Endothelial cell of umbilical vein (primary cell): ENCODE measurements at regions not wholly inside any gene's neighbourhood (a gene's known extent, or its start where the extent isn't known, plus 50 kb on each side); places are given as distances from the start of the nearest gene placed in this dataset.

Experiments used
- BruUV-seq: library from RNA; stranded (reverse); fragments of 400-500 nt; replicated peaks from 2 replicates; lab custom pipeline; 2021; lab: Mats Ljungman, UMichigan
- CTCF ChIA-PET: fragments of 300-600, 350-600 bp; sonication (Branson Sonifier 250); formaldehyde crosslinking; loops from one replicate; lab custom pipeline; 2021; ENCODE audit warnings: antibody characterized with exemption, inconsistent platforms; lab: Charles Lee
- POLR2A ChIA-PET: fragments of 300-600, 350-600 bp; sonication (Branson Sonifier 250); formaldehyde crosslinking; loops from one replicate; lab custom pipeline; 2021; ENCODE audit warnings: antibody characterized with exemption, inconsistent platforms; lab: Charles Lee
- DNase-seq: peaks from one replicate; pipeline ENCODE4 v3.0.0-alpha.2; 2011; ENCODE audit warnings: low read depth, low spot score
- FAIRE-seq: peaks from 2 replicates; lab custom pipeline; 2011; peaks lifted over from hg19 to GRCh38; lab: Jason Lieb, UNC
- H2AFZ ChIP-seq: 2 replicates; pipeline ENCODE4 v1.6.0; 2012; ENCODE audit warnings: low read depth, low read length, control low read depth, inconsistent platforms
- H3K27ac ChIP-seq: 2 replicates; pipeline ENCODE4 v1.5.1; 2011; ENCODE audit warnings: low read depth, mild to moderate bottlenecking, control low read depth, low read length, moderate library complexity; ENCODE audit not compliant: insufficient read depth
- H3K27me3 ChIP-seq, 2 experiments: 2 replicates each; pipeline versions ENCODE4 v1.6.0 to v1.6.1; 2011; ENCODE audit warnings: low read length in 2 of 2, mixed read lengths in 1 of 2; ENCODE audit not compliant: control insufficient read depth in 2 of 2, insufficient read depth in 2 of 2
- H3K36me3 ChIP-seq, 2 experiments: 2 replicates in 1 of 2; 3 replicates in 1 of 2; pipeline ENCODE4 v1.5.1; 2011; ENCODE audit warnings: low read length in 2 of 2, mild to moderate bottlenecking in 1 of 2, moderate library complexity in 1 of 2; ENCODE audit not compliant: control insufficient read depth in 2 of 2, insufficient read depth in 2 of 2; ENCODE audit errors: extremely low read depth in 1 of 2
- H3K4me1 ChIP-seq: 3 replicates; pipeline ENCODE4 v1.5.1; 2011; ENCODE audit warnings: mild to moderate bottlenecking, low read length; ENCODE audit not compliant: control insufficient read depth, insufficient read depth; ENCODE audit errors: extremely low read depth
- H3K4me2 ChIP-seq: 2 replicates; pipeline ENCODE4 v1.6.1; 2011; ENCODE audit warnings: low read length, control low read depth, mixed read lengths; ENCODE audit not compliant: insufficient read depth
- H3K4me3 ChIP-seq, 3 experiments: fragments of 200-600 bp in 1 of 3; sonication (generic), shearing (Covaris generic) in 1 of 3; replicated peaks in 1 of 3; 2 replicates each; pipeline ENCODE4 v1.5.1; 2011 to 2016; ENCODE audit warnings: control low read depth in 3 of 3, low read length in 3 of 3, mild to moderate bottlenecking in 2 of 3, inconsistent platforms in 1 of 3, low read depth in 1 of 3, moderate library complexity in 1 of 3; ENCODE audit not compliant: insufficient read depth in 1 of 3
- H3K79me2 ChIP-seq: 2 replicates; pipeline ENCODE4 v1.6.0; 2012; ENCODE audit warnings: low read length, inconsistent platforms; ENCODE audit not compliant: control insufficient read depth, insufficient read depth
- H3K9ac ChIP-seq: replicated peaks from 2 replicates; pipeline ENCODE3; 2011; ENCODE audit warnings: low read length, control low read depth; ENCODE audit not compliant: insufficient read depth; ENCODE audit errors: extremely low read depth
- H3K9me1 ChIP-seq: replicated peaks from 3 replicates; pipeline ENCODE4 v1.6.0; 2011; ENCODE audit warnings: mild to moderate bottlenecking, low read length; ENCODE audit not compliant: control insufficient read depth, insufficient read depth; ENCODE audit errors: extremely low read depth
- H3K9me3 ChIP-seq: replicated peaks from 2 replicates; pipeline ENCODE4 v1.5.1; 2012; ENCODE audit warnings: low read length, inconsistent platforms; ENCODE audit not compliant: control insufficient read depth, insufficient read depth
- H4K20me1 ChIP-seq: replicated peaks from 2 replicates; pipeline ENCODE3; 2011; ENCODE audit warnings: mild to moderate bottlenecking, low read length; ENCODE audit not compliant: control insufficient read depth, insufficient read depth; ENCODE audit errors: extremely low read depth
- EZH2 ChIP-seq: IDR thresholded peaks from 2 replicates; pipeline ENCODE4 v1.6.1; 2012; ENCODE audit warnings: borderline replicate concordance, low read depth, mild to moderate bottlenecking, moderate library complexity, low read length, inconsistent platforms; ENCODE audit not compliant: severe bottlenecking
- FOS ChIP-seq: IDR thresholded peaks from 2 replicates; pipeline ENCODE4 v1.6.1; 2011; ENCODE audit warnings: mild to moderate bottlenecking, low read length, moderate library complexity, borderline replicate concordance; ENCODE audit not compliant: insufficient read depth
- GATA2 ChIP-seq: IDR thresholded peaks from 2 replicates; pipeline ENCODE4 v1.7.0; 2011; ENCODE audit warnings: low read depth, mild to moderate bottlenecking, moderate library complexity, mixed read lengths, low read length; ENCODE audit not compliant: insufficient read length, insufficient read depth
- JUN ChIP-seq: IDR thresholded peaks from 2 replicates; pipeline ENCODE4 v1.6.1; 2011; ENCODE audit warnings: borderline replicate concordance, low read depth; ENCODE audit not compliant: insufficient read length, insufficient read depth
- MYC ChIP-seq: IDR thresholded peaks from one replicate; pipeline ENCODE4 v1.6.1; 2011; ENCODE audit warnings: mild to moderate bottlenecking, low read depth, low read length
- POLR2A ChIP-seq: IDR thresholded peaks from 2 replicates; pipeline ENCODE4 v1.6.1; 2012; ENCODE audit warnings: low read depth, mild to moderate bottlenecking, control low read depth, low read length
- POLR2AphosphoS5 ChIP-seq: IDR thresholded peaks from 2 replicates; pipeline ENCODE4 v1.6.1; 2012; ENCODE audit warnings: low read depth, mild to moderate bottlenecking, control low read depth, low read length, moderate library complexity; ENCODE audit not compliant: insufficient read depth
- dilution Hi-C: fragments of 300-500 bp; cut with MboI; formaldehyde crosslinking; loops from one replicate; pipeline ENCODE4 v1.15.0; 2019; ENCODE audit warnings: low sequenced_read_pairs; ENCODE audit not compliant: extremely low pct_ligation_motif_present
- intact Hi-C: fragments of 100-400 bp; cut with micrococcal nuclease; formaldehyde crosslinking; loops from one replicate; pipeline ENCODE4 v1.10.0; 2022
- TF ChIP-seq, protein P1 (sequence below): IDR thresholded peaks from 2 replicates; pipeline ENCODE4 v1.6.1; 2011; ENCODE audit not compliant: insufficient read depth, insufficient read length
- TF ChIP-seq, protein P2 (sequence below), 2 donors: IDR thresholded peaks; 1 replicate in 1 of 2; 2 replicates in 1 of 2; pipeline ENCODE4 v1.5.1; 2011; ENCODE audit warnings: low read length in 2 of 2, mild to moderate bottlenecking in 2 of 2, moderate library complexity in 2 of 2, control low read depth in 1 of 2, inconsistent platforms in 1 of 2, low read depth in 1 of 2; ENCODE audit not compliant: insufficient read depth in 1 of 2; ENCODE audit errors: extremely low read depth in 1 of 2

DNA sequence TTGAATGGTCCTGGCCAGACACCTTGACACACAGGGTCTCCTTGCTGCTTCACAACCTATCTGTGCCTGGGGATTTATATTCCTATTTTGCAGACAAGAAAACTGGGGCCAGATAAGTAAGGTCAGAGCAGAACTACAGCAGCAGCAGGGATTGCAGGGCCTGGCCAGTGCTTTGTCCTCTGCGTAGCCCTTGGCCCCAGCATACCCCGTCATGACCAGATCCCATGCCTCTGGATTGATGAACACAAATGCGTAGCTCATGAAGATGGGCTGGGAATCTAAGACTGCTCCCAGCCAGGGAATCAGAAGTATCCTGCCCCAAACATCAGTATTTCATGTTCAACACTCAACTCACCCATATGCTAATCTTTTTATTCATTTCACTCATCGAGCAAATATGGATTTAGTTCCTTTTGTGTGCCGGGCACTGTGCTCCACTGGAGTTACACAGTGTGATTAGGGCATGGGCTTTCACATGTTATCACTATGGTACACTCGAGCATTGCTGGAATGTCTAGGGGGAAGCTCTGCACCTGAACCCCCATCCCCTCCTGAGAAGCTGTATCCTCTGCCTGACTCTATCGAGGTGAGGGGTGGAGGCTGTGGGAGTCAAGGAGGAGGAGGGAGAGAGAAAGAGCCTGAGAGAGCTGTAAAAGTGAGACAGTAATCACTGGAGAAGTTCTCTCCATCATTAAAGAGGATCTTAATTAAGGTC lies 143.3 kb downstream of the CYP26B1 start:
- H3K27ac ChIP-seq = no peak overlapping the region
- FAIRE-seq = no peak
- no peak overlapping the region for H3K4me3 ChIP-seq
- POLR2A ChIA-PET = no interaction called here
- dilution Hi-C loops = no loop called here
- H3K9ac ChIP-seq = no peak overlapping the region
- H3K36me3 ChIP-seq = no peaks in the 10 kb centered on the region
- H3K79me2 ChIP-seq = no peaks in the 10 kb centered on the region
- peaks cover 0 to 3% of the 10 kb centered on the region in 2 experiments for H3K27me3 ChIP-seq
- no peaks in the 10 kb centered on the region for H3K4me1 ChIP-seq
- no peak for DNase-seq
- TF ChIP-seq, protein P1, sequence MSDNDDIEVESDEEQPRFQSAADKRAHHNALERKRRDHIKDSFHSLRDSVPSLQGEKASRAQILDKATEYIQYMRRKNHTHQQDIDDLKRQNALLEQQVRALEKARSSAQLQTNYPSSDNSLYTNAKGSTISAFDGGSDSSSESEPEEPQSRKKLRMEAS = no peak
- TF ChIP-seq FOS (no peak), POLR2A (no peak), MYC (no peak), EZH2 (no peak)
- CTCF ChIA-PET = interaction anchor here (0.7 kb wide), 1 partner anchor 12 kb away, joined by 3 read pairs; no protein-coding TSS in a partner anchor
- intact Hi-C loops = no loop called here
- H2AFZ ChIP-seq = no peak overlapping the region
- no peaks in the 10 kb centered on the region for H3K9me1 ChIP-seq
- no peaks in the 10 kb centered on the region for H4K20me1 ChIP-seq
- H3K9me3 ChIP-seq = no peaks in the 10 kb centered on the region
- no TSS peak for BruUV-seq
- H3K4me2 ChIP-seq = no peak overlapping the region

DNA sequence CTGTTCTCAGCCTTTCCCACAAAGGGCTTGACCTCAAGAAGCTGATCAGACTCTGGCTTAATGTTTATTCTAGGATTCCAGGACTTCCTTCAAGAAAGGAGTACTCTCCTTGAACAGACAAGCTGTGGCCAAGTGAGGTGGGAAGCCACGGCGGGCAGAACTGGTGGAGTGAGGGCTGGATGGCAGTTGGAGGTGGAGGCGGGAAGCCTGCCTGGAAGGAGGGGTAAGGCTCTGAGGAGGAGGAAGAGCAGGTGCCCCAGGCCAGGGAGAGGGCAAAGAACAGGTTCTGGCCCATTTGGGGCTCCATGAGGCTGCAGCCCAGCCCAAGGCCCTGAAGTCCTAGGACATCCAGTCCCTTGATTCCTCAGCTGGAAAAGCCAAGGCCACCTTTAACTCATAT lies 143.9 kb downstream of the CYP26B1 start:
- POLR2A ChIA-PET = no interaction called here
- intact Hi-C loops = no loop called here
- BruUV-seq = no TSS peak
- Histone ChIP-seq H3K79me2 (no peaks in the 10 kb centered on the region), H4K20me1 (no peaks in the 10 kb centered on the region), H3K27ac (no peak overlapping the region), H3K9me1 (no peaks in the 10 kb centered on the region), H3K4me1 (no peaks in the 10 kb centered on the region), H3K4me3 (no peak overlapping the region), H3K4me2 (no peak overlapping the region), H3K9ac (no peak overlapping the region), H3K9me3 (no peaks in the 10 kb centered on the region), H3K27me3 (peaks cover under 1 to 3% of the 10 kb centered on the region in 2 experiments), H3K36me3 (no peaks in the 10 kb centered on the region), H2AFZ (no peak overlapping the region)
- no peak for FAIRE-seq
- CTCF ChIA-PET = no interaction called here
- dilution Hi-C loops = no loop called here
- DNase-seq = no peak
- TF ChIP-seq POLR2AphosphoS5 (no peak), GATA2 (no peak), JUN (no peak), EZH2 (no peak)
- TF ChIP-seq, protein P2, sequence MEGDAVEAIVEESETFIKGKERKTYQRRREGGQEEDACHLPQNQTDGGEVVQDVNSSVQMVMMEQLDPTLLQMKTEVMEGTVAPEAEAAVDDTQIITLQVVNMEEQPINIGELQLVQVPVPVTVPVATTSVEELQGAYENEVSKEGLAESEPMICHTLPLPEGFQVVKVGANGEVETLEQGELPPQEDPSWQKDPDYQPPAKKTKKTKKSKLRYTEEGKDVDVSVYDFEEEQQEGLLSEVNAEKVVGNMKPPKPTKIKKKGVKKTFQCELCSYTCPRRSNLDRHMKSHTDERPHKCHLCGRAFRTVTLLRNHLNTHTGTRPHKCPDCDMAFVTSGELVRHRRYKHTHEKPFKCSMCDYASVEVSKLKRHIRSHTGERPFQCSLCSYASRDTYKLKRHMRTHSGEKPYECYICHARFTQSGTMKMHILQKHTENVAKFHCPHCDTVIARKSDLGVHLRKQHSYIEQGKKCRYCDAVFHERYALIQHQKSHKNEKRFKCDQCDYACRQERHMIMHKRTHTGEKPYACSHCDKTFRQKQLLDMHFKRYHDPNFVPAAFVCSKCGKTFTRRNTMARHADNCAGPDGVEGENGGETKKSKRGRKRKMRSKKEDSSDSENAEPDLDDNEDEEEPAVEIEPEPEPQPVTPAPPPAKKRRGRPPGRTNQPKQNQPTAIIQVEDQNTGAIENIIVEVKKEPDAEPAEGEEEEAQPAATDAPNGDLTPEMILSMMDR (IDR thresholded peaks at IDR 0.05; ENCODE audit: extremely low read depth in 1 of 2, insufficient read depth in 1 of 2, low read depth in 1 of 2, low read length in 2 of 2) = no peak
